ENCODE measurements at regions not wholly inside any gene's neighbourhood (a gene's known extent, or its start where the extent isn't known, plus 50 kb on each side); places are given as distances from the start of the nearest gene placed in this dataset.

DNA sequence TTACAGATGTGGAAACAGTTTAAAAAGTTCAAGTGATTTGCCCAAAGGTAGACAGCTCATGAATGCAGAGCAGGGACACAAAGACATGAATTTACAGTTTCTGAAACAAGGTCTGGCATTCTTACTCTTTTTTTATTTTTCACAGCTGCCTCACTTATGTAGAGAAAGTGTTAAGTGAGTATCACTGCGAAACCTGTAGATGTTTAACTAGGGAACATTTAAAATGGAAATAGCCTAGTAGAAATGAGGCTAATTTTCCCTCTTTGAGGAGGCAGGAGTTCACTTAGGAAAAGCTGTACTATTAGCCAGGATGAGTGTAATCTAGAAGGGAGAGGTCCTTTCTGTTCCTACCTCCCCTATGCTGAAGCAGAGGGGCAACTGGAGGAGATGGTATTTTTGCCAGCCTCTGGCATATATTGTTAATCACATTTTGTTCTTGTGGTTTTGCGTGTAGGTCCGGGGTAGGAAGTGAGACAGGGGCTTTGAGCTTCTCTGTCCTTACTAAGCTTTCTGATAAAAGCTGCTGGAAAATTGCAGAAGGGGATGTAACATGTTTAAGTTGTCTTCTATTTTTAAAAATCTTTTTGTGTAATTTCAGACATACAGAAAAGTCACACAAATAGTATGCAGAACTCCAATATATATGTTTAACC, 492.8 kb upstream of the NR3C2 start:
- no peak for TF ChIP-seq CTCF (IDR thresholded peaks at IDR 0.05 in 4 of 5, conservative IDR thresholded peaks at IDR 0.05 in 1 of 5)
- TF ChIP-seq POLR2A (IDR thresholded peaks at IDR 0.05), result no peak

Data from gastrocnemius medialis (tissue), 4 donors.